ENCODE measurements at regions not wholly inside any gene's neighbourhood (a gene's known extent, or its start where the extent isn't known, plus 50 kb on each side); places are given as distances from the start of the nearest gene placed in this dataset.

DNA sequence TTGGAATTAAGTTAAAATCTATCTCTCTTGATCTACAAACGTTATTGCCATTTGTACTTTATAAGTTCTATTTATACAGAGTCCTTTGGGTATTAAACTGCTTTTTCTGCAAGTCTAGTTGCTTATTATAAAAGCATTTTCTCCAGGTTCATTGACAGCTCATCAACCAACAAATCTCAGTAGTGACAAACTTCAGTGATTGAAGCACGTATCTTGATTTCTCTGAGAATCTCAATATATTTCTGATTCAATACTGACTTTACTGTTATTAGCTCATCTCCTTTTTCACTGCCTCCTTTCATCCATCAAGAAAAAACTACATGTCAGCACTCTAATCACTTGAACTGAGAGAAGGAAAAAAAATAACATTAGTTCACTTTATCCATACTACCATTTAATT lies 630.2 kb downstream of the ARAP2 start:
- Mint-ChIP-seq H3K4me3 (no peak overlapping the region), H3K27me3 (peaks cover 8% of the 10 kb centered on the region), H3K27ac (no peak overlapping the region), H3K36me3 (no peaks in the 10 kb centered on the region), H3K9me3 (no peaks in the 10 kb centered on the region), H3K4me1 (ENCODE audit: unreplicated experiment) (no peaks in the 10 kb centered on the region)
- TF ChIP-seq, protein P1, sequence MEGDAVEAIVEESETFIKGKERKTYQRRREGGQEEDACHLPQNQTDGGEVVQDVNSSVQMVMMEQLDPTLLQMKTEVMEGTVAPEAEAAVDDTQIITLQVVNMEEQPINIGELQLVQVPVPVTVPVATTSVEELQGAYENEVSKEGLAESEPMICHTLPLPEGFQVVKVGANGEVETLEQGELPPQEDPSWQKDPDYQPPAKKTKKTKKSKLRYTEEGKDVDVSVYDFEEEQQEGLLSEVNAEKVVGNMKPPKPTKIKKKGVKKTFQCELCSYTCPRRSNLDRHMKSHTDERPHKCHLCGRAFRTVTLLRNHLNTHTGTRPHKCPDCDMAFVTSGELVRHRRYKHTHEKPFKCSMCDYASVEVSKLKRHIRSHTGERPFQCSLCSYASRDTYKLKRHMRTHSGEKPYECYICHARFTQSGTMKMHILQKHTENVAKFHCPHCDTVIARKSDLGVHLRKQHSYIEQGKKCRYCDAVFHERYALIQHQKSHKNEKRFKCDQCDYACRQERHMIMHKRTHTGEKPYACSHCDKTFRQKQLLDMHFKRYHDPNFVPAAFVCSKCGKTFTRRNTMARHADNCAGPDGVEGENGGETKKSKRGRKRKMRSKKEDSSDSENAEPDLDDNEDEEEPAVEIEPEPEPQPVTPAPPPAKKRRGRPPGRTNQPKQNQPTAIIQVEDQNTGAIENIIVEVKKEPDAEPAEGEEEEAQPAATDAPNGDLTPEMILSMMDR (conservative IDR thresholded peaks at IDR 0.05): no peak
- DNase-seq (ENCODE audit: extremely low spot score, unreplicated experiment): no peak

DNA sequence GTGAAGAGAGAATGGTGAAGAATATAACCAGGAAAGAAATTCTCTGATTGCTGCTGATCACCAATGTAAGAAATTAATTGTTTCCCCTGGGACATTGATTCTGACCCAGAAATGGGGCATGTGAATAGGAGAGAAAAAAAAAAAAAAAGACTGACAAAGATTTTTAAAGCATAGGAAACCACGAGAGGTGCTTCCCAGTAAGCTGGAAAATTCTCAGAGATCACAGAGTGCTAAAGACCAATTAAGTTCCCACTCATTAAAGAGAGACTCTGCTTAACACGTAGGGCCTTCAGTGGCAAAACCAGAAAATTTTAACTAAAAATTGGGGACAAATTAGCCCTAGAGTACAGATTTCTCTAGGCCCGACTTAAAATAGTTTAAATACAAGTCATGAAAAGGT lies 604.4 kb downstream of the ARAP2 start:
- Mint-ChIP-seq H3K9me3 (no peaks in the 10 kb centered on the region), H3K4me3 (no peak overlapping the region), H3K4me1 (ENCODE audit: unreplicated experiment) (no peaks in the 10 kb centered on the region), H3K27me3 (no peaks in the 10 kb centered on the region), H3K36me3 (no peaks in the 10 kb centered on the region), H3K27ac (no peak overlapping the region)
- DNase-seq (ENCODE audit: extremely low spot score, unreplicated experiment): no peak
- TF ChIP-seq, protein P1 (conservative IDR thresholded peaks at IDR 0.05): no peak

DNA sequence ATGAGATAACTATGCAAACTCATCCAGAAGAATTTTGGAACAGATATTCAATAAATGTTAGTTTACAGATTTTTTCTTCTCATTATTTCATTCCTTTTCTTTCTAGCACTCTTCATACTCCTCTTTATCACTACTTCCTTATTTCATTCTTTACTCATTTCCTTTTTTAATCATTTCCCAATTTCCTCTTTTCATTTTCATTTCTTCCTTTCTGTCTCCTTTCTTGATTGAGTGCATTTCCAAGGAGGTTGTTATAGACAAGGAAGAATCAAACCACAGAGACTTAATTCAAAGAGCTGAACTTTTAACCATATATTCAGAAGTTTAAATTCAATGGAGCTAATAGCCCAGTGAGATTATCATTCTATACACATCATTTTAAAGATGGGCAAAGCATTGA lies 600.7 kb downstream of the ARAP2 start:
- no peak overlapping the region for H3K27ac Mint-ChIP-seq
- no peaks in the 10 kb centered on the region for H3K4me1 Mint-ChIP-seq (ENCODE audit: unreplicated experiment)
- DNase-seq (ENCODE audit: extremely low spot score, unreplicated experiment): no peak

DNA sequence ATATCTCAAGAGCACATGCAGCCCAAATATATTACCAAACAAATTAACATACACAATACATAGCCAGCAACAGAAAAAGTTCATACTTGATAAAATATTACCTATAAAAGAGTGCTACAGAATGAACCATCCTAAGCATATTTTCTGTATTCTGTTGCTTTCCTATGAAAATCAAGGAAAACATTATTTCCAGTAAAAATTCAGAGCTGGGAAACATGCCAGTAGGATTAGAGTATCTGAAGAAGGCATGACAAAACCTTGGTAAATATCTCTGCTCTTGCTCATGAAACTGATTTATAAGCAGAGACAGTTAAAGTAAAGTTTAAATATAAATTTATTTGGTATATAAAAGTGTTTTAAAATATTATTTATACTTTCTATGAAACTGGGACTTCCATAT lies 599.7 kb downstream of the ARAP2 start:
- H3K4me3 Mint-ChIP-seq: no peak overlapping the region
- no peak overlapping the region for H3K27ac Mint-ChIP-seq
- H3K4me1 Mint-ChIP-seq (ENCODE audit: unreplicated experiment): no peaks in the 10 kb centered on the region
- no peaks in the 10 kb centered on the region for H3K27me3 Mint-ChIP-seq
- TF ChIP-seq, protein P1 (conservative IDR thresholded peaks at IDR 0.05): no peak
- H3K9me3 Mint-ChIP-seq: no peaks in the 10 kb centered on the region
- DNase-seq (ENCODE audit: extremely low spot score, unreplicated experiment): no peak
- H3K36me3 Mint-ChIP-seq: no peaks in the 10 kb centered on the region

More for the DNA sequence above, 600.7 kb downstream of the ARAP2 start:
- TF ChIP-seq, protein P1 (conservative IDR thresholded peaks at IDR 0.05): no peak
- H3K36me3 Mint-ChIP-seq: no peaks in the 10 kb centered on the region
- no peaks in the 10 kb centered on the region for H3K27me3 Mint-ChIP-seq
- no peaks in the 10 kb centered on the region for H3K9me3 Mint-ChIP-seq
- no peak overlapping the region for H3K4me3 Mint-ChIP-seq

DNA sequence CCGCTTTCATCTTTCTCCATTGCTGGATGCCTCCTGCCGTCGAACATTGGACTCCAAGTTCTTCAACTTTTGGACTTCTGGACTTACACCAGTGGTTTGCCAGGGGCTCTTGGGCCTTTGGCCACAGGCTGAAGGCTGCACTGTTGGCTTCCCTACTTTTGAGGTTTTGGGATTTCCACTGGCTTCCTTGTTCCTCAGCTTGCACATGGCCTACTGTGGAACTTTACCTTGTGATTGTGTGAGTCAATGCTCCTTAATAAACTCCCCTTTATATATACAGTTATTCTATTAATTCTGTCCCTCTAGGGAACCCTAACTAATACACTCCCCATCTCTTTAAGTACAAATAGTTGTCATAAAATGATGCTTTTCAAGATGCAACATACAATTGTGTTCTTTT lies 595.3 kb downstream of the ARAP2 start:
- no peak overlapping the region for H3K4me3 Mint-ChIP-seq
- no peaks in the 10 kb centered on the region for H3K9me3 Mint-ChIP-seq
- no peak for DNase-seq (ENCODE audit: extremely low spot score, unreplicated experiment)
- TF ChIP-seq, protein P1 (conservative IDR thresholded peaks at IDR 0.05): no peak
- H3K4me1 Mint-ChIP-seq (ENCODE audit: unreplicated experiment): no peaks in the 10 kb centered on the region
- no peaks in the 10 kb centered on the region for H3K27me3 Mint-ChIP-seq
- no peaks in the 10 kb centered on the region for H3K36me3 Mint-ChIP-seq
- H3K27ac Mint-ChIP-seq: no peak overlapping the region

DNA sequence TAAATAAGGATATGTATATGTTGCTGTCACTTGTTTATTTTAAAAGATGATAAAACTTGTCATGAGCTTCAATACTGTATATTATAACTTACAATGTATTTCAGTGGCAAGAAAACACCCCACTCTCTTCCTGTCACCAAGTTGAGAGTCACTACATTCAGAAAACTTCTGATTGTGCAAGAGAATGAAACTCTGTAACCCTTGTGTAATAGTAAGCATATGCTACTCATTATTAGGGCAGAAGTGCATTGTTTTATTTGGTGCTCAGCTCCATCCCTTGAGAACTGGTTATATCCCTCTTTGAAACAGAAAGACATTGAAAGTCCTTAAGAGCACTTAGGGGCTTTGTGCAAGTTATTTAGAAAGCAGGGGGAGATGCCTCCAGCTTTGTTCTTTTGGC lies 594.5 kb downstream of the ARAP2 start:
- H3K27me3 Mint-ChIP-seq: no peaks in the 10 kb centered on the region
- H3K4me1 Mint-ChIP-seq (ENCODE audit: unreplicated experiment): no peaks in the 10 kb centered on the region
- no peaks in the 10 kb centered on the region for H3K36me3 Mint-ChIP-seq
- H3K27ac Mint-ChIP-seq: no peak overlapping the region
- no peaks in the 10 kb centered on the region for H3K9me3 Mint-ChIP-seq
- no peak overlapping the region for H3K4me3 Mint-ChIP-seq
- TF ChIP-seq, protein P1 (conservative IDR thresholded peaks at IDR 0.05): no peak
- no peak for DNase-seq (ENCODE audit: extremely low spot score, unreplicated experiment)

All from type B pancreatic cell (in vitro differentiated cells).